HS-5 (cell line): ENCODE measurements at regions not wholly inside any gene's neighbourhood (a gene's known extent, or its start where the extent isn't known, plus 50 kb on each side); places are given as distances from the start of the nearest gene placed in this dataset.

Experiments used
- DNase-seq: peaks from one replicate; pipeline ENCODE4 v3.0.0-alpha.2; 2012; ENCODE audit warnings: low read depth

- no peak for DNase-seq
Measured at GRCh38 chr6:12221856-12222255, 68.3 kb upstream of the EDN1 start.

- no peak for DNase-seq
Measured at GRCh38 chr6:12222405-12223366, 67.5 kb upstream of the EDN1 start.

GRCh38 chr6:12223383-12223782 is 66.8 kb upstream of the EDN1 start:
- no peak for DNase-seq

GRCh38 chr6:12224251-12224650 is 65.9 kb upstream of the EDN1 start:
- DNase-seq = no peak

GRCh38 chr6:12228447-12229146 is 61.6 kb upstream of the EDN1 start:
- DNase-seq = no peak

GRCh38 chr6:12229332-12229731 is 60.8 kb upstream of the EDN1 start:
- DNase-seq = no peak

GRCh38 chr6:12230523-12230922 is 59.6 kb upstream of the EDN1 start:
- DNase-seq = no peak

- DNase-seq = peak; percentile 87
Measured at GRCh38 chr6:12232339-12232738, 57.8 kb upstream of the EDN1 start.

- DNase-seq = no peak
Measured at GRCh38 chr6:12232821-12233220, 57.3 kb upstream of the EDN1 start.

GRCh38 chr6:12233693-12234571 is 56.2 kb upstream of the EDN1 start:
- peak; percentile 89 for DNase-seq

GRCh38 chr6:12235341-12235740 is 54.8 kb upstream of the EDN1 start:
- DNase-seq = no peak

- no peak for DNase-seq
Measured at GRCh38 chr6:12238219-12238618, 51.9 kb upstream of the EDN1 start.
